H9 (cell line): ENCODE measurements at regions not wholly inside any gene's neighbourhood (a gene's known extent, or its start where the extent isn't known, plus 50 kb on each side); places are given as distances from the start of the nearest gene placed in this dataset.

ENCODE experiments used
- DNase-seq: peaks from one replicate; pipeline ENCODE4 v3.0.0-alpha.2; 2017
- H2AFZ ChIP-seq: one replicate; pipeline ENCODE4 v1.6.1; 2013; ENCODE audit warnings: mild to moderate bottlenecking, low read length, control low read depth, moderate library complexity
- H2AK5ac ChIP-seq: 2 replicates; pipeline ENCODE4 v1.6.1; 2013; ENCODE audit warnings: low read length, control low read depth, mixed read lengths; ENCODE audit not compliant: insufficient read length
- H2BK120ac ChIP-seq: one replicate; pipeline ENCODE4 v1.6.1; 2013; ENCODE audit warnings: low read depth, mild to moderate bottlenecking, low read length, control low read depth, inconsistent platforms; ENCODE audit not compliant: poor library complexity, severe bottlenecking
- H2BK12ac ChIP-seq: 2 replicates; pipeline ENCODE4 v1.6.1; 2013; ENCODE audit warnings: low read length, control low read depth, mixed read lengths, low read depth; ENCODE audit not compliant: insufficient read length
- H2BK15ac ChIP-seq: 2 replicates; pipeline ENCODE4 v1.6.1; 2013; ENCODE audit warnings: low read depth, low read length, control low read depth
- H2BK20ac ChIP-seq: one replicate; pipeline ENCODE4 v1.6.1; 2013; ENCODE audit warnings: low read depth, mild to moderate bottlenecking, low read length, control low read depth, inconsistent platforms; ENCODE audit not compliant: poor library complexity, severe bottlenecking
- H2BK5ac ChIP-seq: 2 replicates; pipeline ENCODE4 v1.6.1; 2013; ENCODE audit warnings: low read length, control low read depth, mixed read lengths; ENCODE audit not compliant: insufficient read length
- H3K14ac ChIP-seq: 2 replicates; pipeline ENCODE4 v1.6.1; 2013; ENCODE audit warnings: low read length, control low read depth; ENCODE audit not compliant: insufficient read depth
- H3K18ac ChIP-seq: 2 replicates; pipeline ENCODE4 v1.6.1; 2013; ENCODE audit warnings: low read depth, mild to moderate bottlenecking, mixed read lengths, low read length, control low read depth; ENCODE audit not compliant: insufficient read length
- H3K23ac ChIP-seq: 2 replicates; pipeline ENCODE4 v1.6.1; 2013; ENCODE audit warnings: low read length, control low read depth, mixed read lengths, low read depth; ENCODE audit not compliant: insufficient read length
- H3K23me2 ChIP-seq: 2 replicates; pipeline ENCODE4 v1.6.1; 2013; ENCODE audit warnings: low read depth, mild to moderate bottlenecking, mixed read lengths, low read length, control low read depth; ENCODE audit not compliant: insufficient read length, poor library complexity, severe bottlenecking
- H3K27ac ChIP-seq: 2 replicates; pipeline ENCODE4 v1.5.1; 2013; ENCODE audit warnings: low read length, control low read depth, mixed read lengths, low read depth; ENCODE audit not compliant: insufficient read length
- H3K27me3 ChIP-seq: 2 replicates; pipeline ENCODE4 v1.6.1; 2013; ENCODE audit warnings: low read length, control low read depth, inconsistent platforms; ENCODE audit not compliant: insufficient read depth
- H3K4ac ChIP-seq: 2 replicates; pipeline ENCODE4 v1.6.1; 2013; ENCODE audit warnings: low read depth, mild to moderate bottlenecking, control low read depth, inconsistent platforms, low read length, moderate library complexity
- H3K4me1 ChIP-seq: 2 replicates; pipeline ENCODE4 v1.6.1; 2013; ENCODE audit warnings: low read length, control low read depth, inconsistent platforms; ENCODE audit not compliant: insufficient read depth
- H3K4me2 ChIP-seq: 2 replicates; pipeline ENCODE4 v1.6.1; 2013; ENCODE audit warnings: low read length, control low read depth, mixed read lengths; ENCODE audit not compliant: insufficient read length, insufficient read depth
- H3K56ac ChIP-seq: 2 replicates; pipeline ENCODE4 v1.6.1; 2013; ENCODE audit warnings: low read depth, mild to moderate bottlenecking, mixed read lengths, low read length, control low read depth; ENCODE audit not compliant: insufficient read length
- H3K79me1 ChIP-seq: 2 replicates; pipeline ENCODE4 v1.6.1; 2013; ENCODE audit warnings: low read depth, mild to moderate bottlenecking, moderate library complexity, low read length, control low read depth, inconsistent platforms; ENCODE audit not compliant: insufficient read depth, poor library complexity, severe bottlenecking
- H3K79me2 ChIP-seq: 2 replicates; pipeline ENCODE4 v1.6.1; 2013; ENCODE audit warnings: low read length, control low read depth, inconsistent platforms; ENCODE audit not compliant: insufficient read depth
- H3K9ac ChIP-seq: 2 replicates; pipeline ENCODE4 v1.6.1; 2013; ENCODE audit warnings: low read length, control low read depth, mixed read lengths; ENCODE audit not compliant: insufficient read length; ENCODE audit errors: extremely low read depth
- H3K9me3 ChIP-seq: one replicate; pipeline ENCODE4 v1.6.1; 2013; ENCODE audit warnings: low read depth, low read length, inconsistent platforms; ENCODE audit not compliant: control insufficient read depth
- H3T11ph ChIP-seq: one replicate; pipeline ENCODE4 v1.6.1; 2013; ENCODE audit warnings: mild to moderate bottlenecking, low read length, control low read depth, inconsistent platforms
- H4K20me1 ChIP-seq: one replicate; pipeline ENCODE4 v1.6.1; 2013; ENCODE audit not compliant: control insufficient read depth, insufficient read length, insufficient read depth
- H4K5ac ChIP-seq: 2 replicates; pipeline ENCODE4 v1.6.1; 2013; ENCODE audit warnings: low read depth, mild to moderate bottlenecking, mixed read lengths, low read length, control low read depth; ENCODE audit not compliant: insufficient read length
- H4K8ac ChIP-seq: replicated peaks from 2 replicates; pipeline ENCODE4 v1.6.1; 2013; ENCODE audit warnings: low read length, control low read depth, mixed read lengths, low read depth; ENCODE audit not compliant: insufficient read length
- H4K91ac ChIP-seq: 2 replicates; pipeline ENCODE4 v1.6.1; 2013; ENCODE audit warnings: low read depth, mild to moderate bottlenecking, moderate library complexity, mixed read lengths, low read length, control low read depth; ENCODE audit not compliant: insufficient read length
- H3K27ac Mint-ChIP-seq, 3 experiments: 2 replicates in 2 of 3; 3 replicates in 1 of 3; pipeline ENCODE4 v1.8.0; 2020 to 2021; ENCODE audit warnings: mixed read lengths in 3 of 3, mild to moderate bottlenecking in 1 of 3, moderate library complexity in 1 of 3
- H3K27me3 Mint-ChIP-seq: 2 replicates; pipeline ENCODE4 v1.8.0; 2021; ENCODE audit warnings: low read depth, mild to moderate bottlenecking, moderate library complexity, mixed read lengths
- H3K36me3 Mint-ChIP-seq, 3 experiments: 2 replicates in 2 of 3; 3 replicates in 1 of 3; pipeline ENCODE4 v1.8.0; 2020 to 2021; ENCODE audit warnings: low read depth in 3 of 3, mixed read lengths in 3 of 3; ENCODE audit not compliant: insufficient read depth in 1 of 3
- H3K4me1 Mint-ChIP-seq, 2 experiments: 2 replicates each; pipeline ENCODE4 v1.8.0; 2020; ENCODE audit warnings: mixed read lengths in 2 of 2
- H3K4me3 Mint-ChIP-seq, 2 experiments: 2 replicates in 1 of 2; 3 replicates in 1 of 2; pipeline ENCODE4 v1.8.0; 2020 to 2021; ENCODE audit warnings: mild to moderate bottlenecking in 2 of 2, mixed read lengths in 2 of 2, moderate library complexity in 1 of 2
- H3K9me3 Mint-ChIP-seq, 2 experiments: 2 replicates in 1 of 2; 3 replicates in 1 of 2; pipeline ENCODE4 v1.8.0; 2020; ENCODE audit warnings: mild to moderate bottlenecking in 2 of 2, mixed read lengths in 2 of 2, moderate library complexity in 1 of 2
- CTCF ChIP-seq: fragments of 200-600 bp; sonication (generic); conservative IDR thresholded peaks from 3 replicates; pipeline ENCODE4 v1.8.0; 2021; ENCODE audit warnings: antibody characterized with exemption, mild to moderate bottlenecking
- WGBS: extraction: QIAGEN DNeasy Blood & Tissue Kit; methylation state at CpG from one replicate; pipeline ENCODE4 v1.1.7; 2013; ENCODE audit warnings: missing lambda C conversion rate, low lambda C conversion rate, mixed read lengths; ENCODE audit not compliant: insufficient read length; ENCODE audit errors: extremely low coverage; 5-methylcytosine and 5-hydroxymethylcytosine counted together

- H3K36me3 Mint-ChIP-seq: peaks cover 0 to 11% (median 0%) of the 10 kb centered on the region in 3 experiments; a peak in 2 of 7 replicates
- no peak overlapping the region for H3K23ac ChIP-seq
- no peaks in the 10 kb centered on the region for H3K79me1 ChIP-seq
- peaks cover 0 to 4% of the 10 kb centered on the region in 2 experiments; a peak in 3 of 5 replicates for H3K9me3 Mint-ChIP-seq
- H2BK15ac ChIP-seq: no peak overlapping the region
- no peak overlapping the region for H3K4me2 ChIP-seq
- H2AFZ ChIP-seq: no peak overlapping the region
- H3K9me3 ChIP-seq: no peaks in the 10 kb centered on the region
- H2BK12ac ChIP-seq: no peak overlapping the region
- H3K18ac ChIP-seq: no peak overlapping the region
- no peak for DNase-seq
- no peaks in the 10 kb centered on the region for H3K27me3 ChIP-seq
- H3K4me1 Mint-ChIP-seq: no peaks in the 10 kb centered on the region
- no peaks in the 10 kb centered on the region for H3K23me2 ChIP-seq
- no peak overlapping the region for H4K8ac ChIP-seq
- no peak overlapping the region for H4K5ac ChIP-seq
- WGBS: no CpG with 5 or more reads among the region's 3 CpGs
- peaks cover 1% of the 10 kb centered on the region; the same call in 1 of the 2 replicates for H3K27me3 Mint-ChIP-seq
- H3K27ac ChIP-seq: no peak overlapping the region
- no peak overlapping the region for H2BK120ac ChIP-seq
- no peaks in the 10 kb centered on the region for H4K20me1 ChIP-seq
- H2BK20ac ChIP-seq: no peak overlapping the region
- no peak for TF ChIP-seq CTCF
- H3K4ac ChIP-seq: no peak overlapping the region
- H3K27ac Mint-ChIP-seq: peak overlapping the region in 1 of 3 experiments; percentile 60; a peak in 1 of 7 replicates
- no peaks in the 10 kb centered on the region for H3K79me2 ChIP-seq
- H3K4me3 Mint-ChIP-seq: no peak overlapping the region
- H3K4me1 ChIP-seq: no peaks in the 10 kb centered on the region
- no peak overlapping the region for H3K9ac ChIP-seq
- H3K14ac ChIP-seq: no peak overlapping the region
- H3K56ac ChIP-seq: no peak overlapping the region
- no peak overlapping the region for H3T11ph ChIP-seq
- H4K91ac ChIP-seq: no peak overlapping the region
- H2AK5ac ChIP-seq: no peak overlapping the region
- H2BK5ac ChIP-seq: no peak overlapping the region
These were observed 50.2 kb upstream of the KCNE4 start for GRCh38 chr2:223001797-223002175.
